Thyroid gland (tissue), 4 donors: ENCODE measurements at regions not wholly inside any gene's neighbourhood (a gene's known extent, or its start where the extent isn't known, plus 50 kb on each side); places are given as distances from the start of the nearest gene placed in this dataset.

ENCODE experiments used
- CTCF ChIP-seq, 6 experiments: fragments of 200-600 bp in 3 of 6; fragments of 450-650 bp in 3 of 6; sonication (generic) in 3 of 6; IDR thresholded peaks; one replicate each; pipeline ENCODE4 v1.5.1; 2016 to 2019; ENCODE audit warnings: antibody characterized with exemption in 6 of 6, mild to moderate bottlenecking in 2 of 6, inconsistent platforms in 1 of 6, moderate library complexity in 1 of 6
- POLR2A ChIP-seq, 2 donors: fragments of 450-650 bp; IDR thresholded peaks; one replicate each; pipeline ENCODE4 v1.6.1; 2017; ENCODE audit warnings: antibody characterized with exemption in 2 of 2, mild to moderate bottlenecking in 2 of 2, moderate library complexity in 1 of 2

DNA sequence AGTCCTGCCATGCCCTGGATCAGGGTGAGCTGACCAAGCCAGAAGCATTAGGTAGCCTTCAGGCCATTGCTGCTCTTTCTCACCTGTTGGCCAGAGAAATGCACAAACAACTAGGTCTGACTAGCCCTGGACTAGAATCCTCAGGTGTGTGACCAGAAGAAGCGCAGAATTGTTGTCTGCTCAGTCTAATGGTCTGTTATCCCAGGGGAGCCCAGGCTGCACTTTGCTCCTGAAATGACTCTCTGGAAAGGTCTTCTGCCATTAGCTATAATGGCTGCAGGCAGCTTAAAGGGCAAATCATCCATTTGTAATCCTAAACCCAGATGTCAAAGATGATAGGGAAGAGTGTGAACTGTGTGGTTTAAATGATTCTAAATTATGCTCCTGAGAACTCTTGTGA, 246.1 kb downstream of the NFKBIZ start:
- TF ChIP-seq CTCF (IDR thresholded peaks at IDR 0.05) (no peak), POLR2A (IDR thresholded peaks at IDR 0.05) (no peak)
